Colon (tissue), 2 donors: ENCODE measurements at regions not wholly inside any gene's neighbourhood (a gene's known extent, or its start where the extent isn't known, plus 50 kb on each side); places are given as distances from the start of the nearest gene placed in this dataset.
"Not testable (repeated sequence)": the region's sequence is repeated elsewhere in the genome, so short reads cannot be mapped to it uniquely, and the experiment has no call there.

ENCODE experiments used
- FAIRE-seq: peaks from 2 replicates; lab custom pipeline; 2012; peaks lifted over from hg19 to GRCh38; lab: Jason Lieb, UNC
- donor health status: control.
- donor health status: control.

- FAIRE-seq = not testable (repeated sequence)
These were observed 52.3 kb downstream of the SEPTIN7 start for GRCh38 chr7:35853194-35853593.

- FAIRE-seq = no peak
These were observed 53.5 kb downstream of the SEPTIN7 start for GRCh38 chr7:35854311-35854710.

GRCh38 chr7:35856175-35856574 lies 55.3 kb downstream of the SEPTIN7 start:
- FAIRE-seq = no peak

- FAIRE-seq = no peak
These were observed 59.8 kb downstream of the SEPTIN7 start for GRCh38 chr7:35860664-35861063.

GRCh38 chr7:35865287-35865686 lies 64.4 kb downstream of the SEPTIN7 start:
- no peak for FAIRE-seq

- FAIRE-seq = no peak
These were observed 65.3 kb downstream of the SEPTIN7 start for GRCh38 chr7:35866186-35866585.

- FAIRE-seq = not testable (repeated sequence)
These were observed 68.3 kb downstream of the SEPTIN7 start for GRCh38 chr7:35869117-35869516.

GRCh38 chr7:35869810-35870209 lies 69.0 kb downstream of the SEPTIN7 start:
- no peak for FAIRE-seq

- no peak for FAIRE-seq
These were observed 71.0 kb downstream of the SEPTIN7 start for GRCh38 chr7:35871856-35872255.

GRCh38 chr7:35874886-35875285 lies 74.0 kb downstream of the SEPTIN7 start:
- FAIRE-seq = no peak

- FAIRE-seq = no peak
These were observed 74.4 kb downstream of the SEPTIN7 start for GRCh38 chr7:35875292-35875691.

GRCh38 chr7:35878351-35878750 lies 77.5 kb downstream of the SEPTIN7 start:
- no peak for FAIRE-seq

- not testable (repeated sequence) for FAIRE-seq
These were observed 86.6 kb downstream of the SEPTIN7 start for GRCh38 chr7:35887430-35887829.

- no peak for FAIRE-seq
These were observed 88.1 kb downstream of the SEPTIN7 start for GRCh38 chr7:35889001-35889400.

GRCh38 chr7:35889870-35890269 lies 89.0 kb downstream of the SEPTIN7 start:
- no peak for FAIRE-seq

GRCh38 chr7:35891004-35891830 lies 90.4 kb downstream of the SEPTIN7 start:
- FAIRE-seq = peak; percentile 53

- no peak for FAIRE-seq
These were observed 92.8 kb downstream of the SEPTIN7 start for GRCh38 chr7:35893649-35894048.

GRCh38 chr7:35894721-35895120 lies 93.9 kb downstream of the SEPTIN7 start:
- FAIRE-seq = no peak

- no peak for FAIRE-seq
These were observed 99.8 kb downstream of the SEPTIN7 start for GRCh38 chr7:35900651-35901050.

GRCh38 chr7:35905555-35905954 lies 104.7 kb downstream of the SEPTIN7 start:
- no peak for FAIRE-seq

GRCh38 chr7:35906191-35906908 lies 105.5 kb downstream of the SEPTIN7 start:
- no peak for FAIRE-seq

- FAIRE-seq = no peak
These were observed 107.7 kb downstream of the SEPTIN7 start for GRCh38 chr7:35908331-35909216.
